GM12864 (cell line): ENCODE measurements at regions not wholly inside any gene's neighbourhood (a gene's known extent, or its start where the extent isn't known, plus 50 kb on each side); places are given as distances from the start of the nearest gene placed in this dataset.
"Not testable (repeated sequence)": the region's sequence is repeated elsewhere in the genome, so short reads cannot be mapped to it uniquely, and the experiment has no call there.

ENCODE experiments used
- DNase-seq: peaks from one replicate; pipeline ENCODE4 v3.0.0-alpha.2; 2011; ENCODE audit warnings: low read depth
- H3K4me3 ChIP-seq: 2 replicates; pipeline ENCODE4 v1.5.1; 2011; ENCODE audit warnings: mild to moderate bottlenecking, low read depth, low read length, control low read depth
- TF ChIP-seq, protein P1 (sequence below): IDR thresholded peaks from 2 replicates; pipeline ENCODE4 v1.5.1; 2011; ENCODE audit warnings: low read depth, mild to moderate bottlenecking, moderate library complexity, low read length, control low read depth, inconsistent platforms; ENCODE audit errors: missing control alignments

DNA sequence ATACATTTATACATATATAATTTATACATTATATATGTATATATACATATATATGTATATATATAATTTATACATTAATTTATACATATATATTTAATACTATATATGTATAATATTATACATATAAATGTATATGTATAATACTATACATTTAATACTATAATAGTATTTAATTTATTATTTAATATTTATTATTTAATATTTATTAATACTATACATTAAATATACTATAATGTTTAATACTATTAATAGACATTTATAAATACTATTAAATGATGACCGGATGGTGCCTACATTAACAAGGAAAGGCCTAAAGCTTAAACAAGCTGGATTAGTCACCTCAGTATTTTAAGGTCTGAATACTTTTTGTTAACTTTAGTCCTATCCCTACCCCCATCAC is 145.9 kb upstream of the HTR1E start:
- TF ChIP-seq, protein P1, sequence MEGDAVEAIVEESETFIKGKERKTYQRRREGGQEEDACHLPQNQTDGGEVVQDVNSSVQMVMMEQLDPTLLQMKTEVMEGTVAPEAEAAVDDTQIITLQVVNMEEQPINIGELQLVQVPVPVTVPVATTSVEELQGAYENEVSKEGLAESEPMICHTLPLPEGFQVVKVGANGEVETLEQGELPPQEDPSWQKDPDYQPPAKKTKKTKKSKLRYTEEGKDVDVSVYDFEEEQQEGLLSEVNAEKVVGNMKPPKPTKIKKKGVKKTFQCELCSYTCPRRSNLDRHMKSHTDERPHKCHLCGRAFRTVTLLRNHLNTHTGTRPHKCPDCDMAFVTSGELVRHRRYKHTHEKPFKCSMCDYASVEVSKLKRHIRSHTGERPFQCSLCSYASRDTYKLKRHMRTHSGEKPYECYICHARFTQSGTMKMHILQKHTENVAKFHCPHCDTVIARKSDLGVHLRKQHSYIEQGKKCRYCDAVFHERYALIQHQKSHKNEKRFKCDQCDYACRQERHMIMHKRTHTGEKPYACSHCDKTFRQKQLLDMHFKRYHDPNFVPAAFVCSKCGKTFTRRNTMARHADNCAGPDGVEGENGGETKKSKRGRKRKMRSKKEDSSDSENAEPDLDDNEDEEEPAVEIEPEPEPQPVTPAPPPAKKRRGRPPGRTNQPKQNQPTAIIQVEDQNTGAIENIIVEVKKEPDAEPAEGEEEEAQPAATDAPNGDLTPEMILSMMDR: no peak
- no peak for DNase-seq
- H3K4me3 ChIP-seq: no peak overlapping the region

DNA sequence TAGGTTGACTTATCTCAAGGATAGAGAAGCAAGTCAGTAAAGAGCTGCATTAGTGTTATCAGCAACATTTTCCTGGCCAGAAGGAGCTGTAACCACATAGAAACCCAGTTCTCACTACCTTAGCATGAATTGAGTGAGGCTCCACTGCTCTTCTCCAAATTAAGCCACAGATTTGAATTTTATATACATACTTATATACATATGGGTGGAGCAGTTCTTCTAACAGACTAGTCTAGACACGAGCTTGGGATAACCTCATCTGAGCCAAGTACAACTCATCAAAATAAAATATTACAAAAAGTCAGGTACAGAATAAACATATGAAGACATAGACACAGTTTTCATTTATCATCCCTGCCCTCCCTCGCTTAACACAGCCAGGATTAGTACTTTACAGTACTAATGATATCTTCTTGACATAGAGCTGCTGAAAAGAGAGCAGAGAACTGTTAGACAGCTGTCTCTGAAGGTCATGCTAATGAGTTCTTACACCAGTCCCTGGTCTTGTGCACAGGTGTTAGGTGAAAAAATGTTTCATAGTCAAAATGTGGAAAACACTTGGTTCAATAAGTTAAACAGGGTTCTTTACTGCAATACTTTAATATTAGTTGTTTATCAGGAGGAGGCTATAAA is 147.4 kb upstream of the HTR1E start:
- no peak for DNase-seq
- TF ChIP-seq, protein P1: no peak
- H3K4me3 ChIP-seq: no peak overlapping the region

DNA sequence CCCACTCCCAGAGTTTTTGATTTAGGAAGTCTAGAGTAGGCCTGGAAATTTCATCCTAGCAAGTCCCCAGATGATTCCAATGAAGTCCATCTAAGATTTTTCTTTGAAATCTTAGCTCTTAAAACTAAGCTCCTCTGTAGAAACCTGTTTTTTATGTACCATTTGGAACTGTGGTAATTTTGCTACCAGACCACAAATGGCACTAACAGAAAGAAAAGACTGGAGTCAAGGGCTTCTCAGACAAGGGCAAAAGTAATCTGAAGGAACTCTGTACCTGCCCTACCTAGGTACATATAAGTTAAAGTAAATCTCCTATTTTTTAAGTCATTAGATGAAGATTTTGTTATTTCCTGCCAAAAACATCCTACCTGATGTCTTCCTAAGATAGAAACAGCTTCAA is 155.0 kb upstream of the HTR1E start:
- TF ChIP-seq, protein P1: no peak
- no peak for DNase-seq
- no peak overlapping the region for H3K4me3 ChIP-seq

DNA sequence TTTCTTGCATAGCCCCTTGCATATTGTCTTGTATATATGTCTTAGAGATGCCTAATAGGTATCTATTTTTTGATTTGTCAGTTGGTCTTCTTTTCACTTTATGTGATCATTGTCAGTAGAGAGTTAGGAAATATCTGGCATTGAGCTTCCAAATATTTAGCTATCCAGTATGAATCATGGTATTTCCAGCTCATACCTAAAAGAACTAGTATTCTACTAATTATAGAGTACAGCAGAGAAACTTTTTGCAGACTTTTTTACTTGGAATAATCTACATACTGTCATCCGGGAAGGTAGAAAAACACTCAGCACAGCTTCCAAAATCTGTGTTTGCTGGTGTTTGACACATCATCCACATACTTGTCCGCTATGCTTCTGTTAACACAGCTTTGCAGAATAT is 156.4 kb upstream of the HTR1E start:
- no peak overlapping the region for H3K4me3 ChIP-seq
- TF ChIP-seq, protein P1: no peak
- no peak for DNase-seq

DNA sequence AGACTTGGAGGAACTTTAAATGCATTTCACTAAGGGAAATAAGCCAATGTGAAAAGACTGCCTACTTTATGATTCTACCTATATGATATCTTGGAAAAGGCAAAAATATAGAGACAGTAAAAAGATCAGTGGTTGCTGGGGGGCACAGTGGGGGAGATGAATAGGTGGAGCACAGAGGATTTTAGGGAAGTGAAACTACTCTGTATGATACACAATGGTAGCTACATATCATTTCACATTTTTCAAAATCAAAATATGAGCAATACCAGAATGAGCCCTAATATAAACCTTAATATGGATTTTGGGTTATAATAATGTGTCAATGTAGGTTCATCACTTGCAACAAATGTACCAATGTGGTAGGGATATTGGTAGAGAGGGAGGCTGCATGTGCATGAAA is 161.4 kb upstream of the HTR1E start:
- H3K4me3 ChIP-seq: no peak overlapping the region
- TF ChIP-seq, protein P1: no peak
- DNase-seq: no peak

DNA sequence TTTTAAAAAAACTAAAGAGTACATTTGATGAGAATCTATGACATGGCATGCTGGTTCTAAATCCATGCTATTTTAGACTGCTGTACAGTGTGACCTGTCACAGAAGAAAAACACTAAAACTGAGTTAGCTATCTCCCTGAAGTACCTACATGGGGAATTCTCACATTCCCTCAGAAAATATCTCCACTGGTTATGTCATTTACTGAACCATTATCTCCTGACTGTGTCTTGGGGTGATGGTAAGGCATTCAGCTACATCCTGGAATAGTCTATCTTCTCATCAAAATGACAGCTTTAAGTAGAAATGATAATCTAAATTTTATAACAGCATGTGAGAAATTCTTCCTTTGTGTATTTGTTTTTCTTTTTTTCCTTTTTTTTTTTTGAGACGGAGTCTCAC is 172.1 kb upstream of the HTR1E start:
- TF ChIP-seq, protein P1: no peak
- DNase-seq: no peak

DNA sequence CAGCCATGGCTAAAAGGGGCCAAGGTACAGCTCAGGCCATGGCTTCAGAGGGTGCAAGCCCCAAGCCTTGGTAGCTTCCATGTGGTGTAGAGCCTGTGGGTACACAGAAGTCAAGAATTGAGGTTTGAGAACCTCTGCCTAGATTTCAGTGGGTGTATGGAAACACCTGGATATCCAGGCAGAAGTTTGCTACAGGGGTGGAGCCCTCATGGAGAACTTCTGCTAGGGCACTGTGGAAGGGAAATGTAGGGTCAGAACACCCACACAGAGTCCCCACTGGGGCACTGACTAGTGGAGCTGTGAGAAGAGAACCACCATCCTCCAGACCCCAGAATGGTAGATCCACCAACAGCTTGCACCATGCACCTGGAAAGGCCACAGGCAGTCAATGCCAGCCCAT is 177.4 kb upstream of the HTR1E start:
- not testable (repeated sequence) for DNase-seq, H3K4me3 ChIP-seq

More for the DNA sequence above, 172.1 kb upstream of the HTR1E start:
- H3K4me3 ChIP-seq: no peak overlapping the region
